ENCODE measurements at regions not wholly inside any gene's neighbourhood (a gene's known extent, or its start where the extent isn't known, plus 50 kb on each side); places are given as distances from the start of the nearest gene placed in this dataset.

DNA sequence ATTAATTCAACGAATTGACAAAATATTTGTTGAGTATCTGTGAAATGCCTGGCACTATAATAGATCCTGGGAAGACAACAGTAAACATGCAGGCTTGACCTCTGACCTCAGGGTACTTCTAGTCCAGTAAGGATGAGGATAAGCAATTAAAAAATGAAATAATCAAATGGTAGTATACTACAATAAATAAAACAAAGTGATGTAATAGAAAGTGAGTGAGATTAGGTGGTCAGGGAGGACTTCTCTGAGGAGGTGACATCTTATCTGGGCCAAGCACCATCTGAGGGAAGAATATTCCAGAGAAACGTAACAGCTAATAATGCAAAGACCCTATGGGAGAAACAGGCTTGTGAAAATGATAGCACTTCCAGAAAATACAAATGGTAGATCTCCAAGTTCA is 50.1 kb upstream of the RHOBTB1 start:
- DNase-seq (ENCODE audit: extremely low read depth in 1 of 11, low read depth in 9 of 11, low spot score in 4 of 11), result no peak

Data from renal cortex interstitium (tissue), 11 donors.